ENCODE measurements at regions not wholly inside any gene's neighbourhood (a gene's known extent, or its start where the extent isn't known, plus 50 kb on each side); places are given as distances from the start of the nearest gene placed in this dataset.

DNA sequence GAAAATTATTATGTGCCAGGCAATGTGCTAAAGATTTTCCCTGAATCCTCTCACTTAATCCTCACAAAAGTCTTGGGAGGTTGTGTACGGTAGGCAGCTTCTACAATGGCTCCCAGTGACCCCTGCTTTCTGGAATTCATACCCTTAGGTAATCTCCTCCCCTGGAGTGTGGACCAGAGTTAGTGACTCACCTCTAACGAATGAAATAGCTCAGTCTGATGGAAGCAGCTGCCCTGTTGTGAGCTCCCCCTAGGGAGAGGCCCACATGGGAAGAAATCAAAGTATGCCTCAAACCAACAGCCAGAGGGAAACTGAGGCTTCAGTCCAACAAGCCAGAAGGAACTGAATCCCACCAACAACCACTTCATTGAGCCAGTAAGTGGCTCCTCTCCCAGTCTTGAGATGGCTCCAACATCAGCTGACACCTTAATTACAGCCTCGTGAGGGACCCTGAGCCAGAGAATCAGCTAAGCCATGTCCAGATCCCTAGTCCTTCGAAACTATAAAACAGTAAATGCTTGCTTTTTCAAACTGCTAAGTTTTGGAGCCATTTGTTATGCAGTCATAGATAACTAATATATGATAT lies 98.9 kb upstream of the ISX start:
- no peak for DNase-seq (ENCODE audit: low spot score)
- TF ChIP-seq, protein P1, sequence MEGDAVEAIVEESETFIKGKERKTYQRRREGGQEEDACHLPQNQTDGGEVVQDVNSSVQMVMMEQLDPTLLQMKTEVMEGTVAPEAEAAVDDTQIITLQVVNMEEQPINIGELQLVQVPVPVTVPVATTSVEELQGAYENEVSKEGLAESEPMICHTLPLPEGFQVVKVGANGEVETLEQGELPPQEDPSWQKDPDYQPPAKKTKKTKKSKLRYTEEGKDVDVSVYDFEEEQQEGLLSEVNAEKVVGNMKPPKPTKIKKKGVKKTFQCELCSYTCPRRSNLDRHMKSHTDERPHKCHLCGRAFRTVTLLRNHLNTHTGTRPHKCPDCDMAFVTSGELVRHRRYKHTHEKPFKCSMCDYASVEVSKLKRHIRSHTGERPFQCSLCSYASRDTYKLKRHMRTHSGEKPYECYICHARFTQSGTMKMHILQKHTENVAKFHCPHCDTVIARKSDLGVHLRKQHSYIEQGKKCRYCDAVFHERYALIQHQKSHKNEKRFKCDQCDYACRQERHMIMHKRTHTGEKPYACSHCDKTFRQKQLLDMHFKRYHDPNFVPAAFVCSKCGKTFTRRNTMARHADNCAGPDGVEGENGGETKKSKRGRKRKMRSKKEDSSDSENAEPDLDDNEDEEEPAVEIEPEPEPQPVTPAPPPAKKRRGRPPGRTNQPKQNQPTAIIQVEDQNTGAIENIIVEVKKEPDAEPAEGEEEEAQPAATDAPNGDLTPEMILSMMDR (IDR thresholded peaks at IDR 0.05): no peak
- no peak overlapping the region for H3K27ac ChIP-seq
- no peak overlapping the region for H3K4me3 ChIP-seq

DNA sequence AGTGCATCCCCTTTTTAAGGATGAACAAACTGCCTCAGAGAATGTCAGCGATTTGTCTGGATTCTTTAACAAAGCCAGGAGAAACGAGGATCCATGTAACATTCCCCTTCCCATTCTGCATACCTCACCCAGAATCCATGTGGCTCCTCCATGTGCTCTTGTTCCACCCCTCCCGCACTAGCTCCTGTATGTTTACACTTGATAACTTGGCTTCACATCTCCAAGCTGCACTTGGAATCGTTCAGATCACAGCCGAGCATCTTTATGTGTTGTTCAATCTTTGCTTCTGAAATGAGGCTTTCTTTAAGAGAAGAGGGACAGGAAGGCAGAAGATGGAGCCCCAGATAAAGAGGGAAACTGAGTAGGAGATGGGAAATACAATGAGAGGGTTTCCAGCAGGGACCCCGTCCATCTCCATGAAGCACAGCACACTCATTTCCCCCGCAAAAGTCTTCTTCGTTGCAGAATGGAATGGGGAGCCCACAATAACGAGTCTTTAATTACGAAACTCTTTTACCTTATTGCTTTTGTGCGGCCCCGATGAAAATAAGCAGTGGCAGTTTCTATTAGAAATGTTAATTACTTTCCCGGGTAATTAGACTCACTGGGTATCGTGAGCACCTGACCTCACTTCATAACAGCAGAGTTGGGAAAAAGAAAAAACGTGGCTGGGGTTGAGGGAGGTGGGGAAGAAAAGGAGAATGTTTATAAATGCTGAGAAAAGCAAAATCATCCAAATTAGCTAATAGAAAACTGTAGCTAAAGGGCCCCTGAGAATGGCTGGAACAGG lies 96.8 kb upstream of the ISX start:
- Histone ChIP-seq H3K27ac (no peak overlapping the region), H3K4me3 (no peak overlapping the region)
- TF ChIP-seq, protein P1 (IDR thresholded peaks at IDR 0.05): no peak
- DNase-seq (ENCODE audit: low spot score): no peak

DNA sequence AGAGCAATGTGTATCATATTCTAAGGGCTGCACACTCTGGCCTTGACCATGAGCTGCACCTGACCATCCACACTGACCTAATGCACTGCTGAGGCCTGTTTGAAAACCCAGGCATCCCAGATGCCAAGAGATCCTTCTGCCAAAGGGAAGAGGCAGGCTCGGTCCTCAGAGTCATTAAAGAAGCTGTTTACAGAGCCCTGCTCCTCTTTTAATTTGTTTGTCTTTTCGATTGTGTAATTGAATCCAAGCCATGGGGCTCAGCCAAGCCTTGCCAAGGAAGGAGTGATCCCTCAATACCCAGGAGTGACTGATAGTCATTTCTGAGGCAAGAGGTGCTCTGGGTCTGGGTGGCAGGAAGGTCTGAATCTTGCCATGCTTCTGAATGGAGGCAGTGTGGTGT lies 94.5 kb upstream of the ISX start:
- TF ChIP-seq, protein P1 (IDR thresholded peaks at IDR 0.05): no peak
- Histone ChIP-seq H3K4me3 (no peak overlapping the region), H3K27ac (no peak overlapping the region)
- DNase-seq (ENCODE audit: low spot score): no peak

DNA sequence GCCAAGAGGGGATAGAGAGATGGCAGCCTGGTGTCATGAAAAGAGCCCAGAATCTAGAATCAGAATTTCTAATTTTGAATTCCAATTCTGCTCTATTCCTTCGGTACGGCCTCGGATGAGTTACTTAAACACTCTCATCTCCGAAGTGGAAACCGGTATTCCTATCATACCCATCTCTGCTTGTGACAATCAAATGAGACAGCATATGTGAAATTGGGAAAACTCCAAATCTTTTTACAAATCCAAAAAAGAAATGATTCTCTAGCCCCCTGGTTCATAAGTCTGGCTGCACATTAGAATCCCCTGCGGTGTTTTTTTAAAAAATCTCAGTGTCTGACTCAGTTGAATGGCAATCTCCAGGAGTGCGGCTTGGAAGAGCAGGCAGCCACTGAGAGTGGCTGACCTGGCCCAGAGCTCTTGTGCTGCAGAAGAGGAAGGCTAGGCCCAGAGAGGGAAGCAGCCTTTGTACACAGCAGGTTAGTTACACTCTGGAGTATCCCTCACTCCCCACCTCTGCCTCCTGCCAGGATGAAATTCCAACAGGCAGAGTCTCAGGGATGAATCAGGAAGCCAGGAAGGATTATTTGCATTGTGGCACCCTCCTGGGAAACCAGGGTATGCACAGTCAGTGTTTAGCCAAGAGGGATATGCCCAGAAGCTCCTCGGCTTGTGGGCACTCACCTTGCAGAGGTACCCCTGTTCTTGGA lies 93.6 kb upstream of the ISX start:
- TF ChIP-seq, protein P1 (IDR thresholded peaks at IDR 0.05): no peak
- Histone ChIP-seq H3K27ac (no peak overlapping the region), H3K4me3 (no peak overlapping the region)
- DNase-seq (ENCODE audit: low spot score): no peak

DNA sequence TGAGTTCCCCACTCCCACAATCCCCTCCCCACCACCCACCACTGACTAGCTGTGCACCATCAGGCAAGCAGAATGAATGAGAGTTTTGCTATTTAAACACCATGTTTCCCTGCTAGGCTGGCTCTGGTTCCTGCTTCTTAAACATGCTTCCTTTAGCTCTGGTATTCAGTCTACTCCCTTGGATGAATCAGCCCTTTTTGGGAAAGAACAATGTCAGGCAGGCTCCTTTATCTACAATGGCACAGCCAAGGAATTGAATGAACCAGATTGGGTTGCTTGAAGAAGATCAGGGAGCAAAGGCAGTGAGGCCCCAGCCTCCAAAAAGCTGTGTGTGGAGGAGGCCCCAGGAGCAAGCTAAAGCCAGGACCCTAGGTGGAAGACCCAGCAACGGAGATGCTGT lies 92.9 kb upstream of the ISX start:
- TF ChIP-seq, protein P1 (IDR thresholded peaks at IDR 0.05): no peak
- no peak for DNase-seq (ENCODE audit: low spot score)
- Histone ChIP-seq H3K4me3 (no peak overlapping the region), H3K27ac (no peak overlapping the region)

DNA sequence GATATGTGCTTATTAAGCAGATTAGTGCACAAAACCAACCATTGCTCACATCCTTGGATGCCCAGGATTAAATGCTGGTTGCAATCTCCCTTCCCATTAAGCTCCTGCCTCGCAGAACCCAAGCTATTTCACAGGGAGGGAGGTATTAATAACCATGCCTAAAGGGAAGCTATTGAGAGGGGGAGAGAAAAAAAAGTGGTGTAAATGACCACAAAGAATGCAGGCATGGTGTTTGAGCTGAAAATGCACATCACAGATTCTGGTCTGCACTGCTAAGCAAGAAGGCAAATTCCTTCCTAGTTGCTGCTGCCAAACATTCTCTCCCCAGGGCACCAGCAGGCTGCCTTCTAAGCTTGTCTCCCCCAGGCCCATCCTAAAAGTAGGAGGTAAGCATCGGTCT lies 92.0 kb upstream of the ISX start:
- TF ChIP-seq, protein P1 (IDR thresholded peaks at IDR 0.05): no peak
- no peak for DNase-seq (ENCODE audit: low spot score)
- no peak overlapping the region for H3K27ac ChIP-seq
- no peak overlapping the region for H3K4me3 ChIP-seq
